IMR-90 (cell line): ENCODE measurements at regions not wholly inside any gene's neighbourhood (a gene's known extent, or its start where the extent isn't known, plus 50 kb on each side); places are given as distances from the start of the nearest gene placed in this dataset.

ENCODE experiments used
- ATAC-seq: fragments of 200-7000 bp; cut with Tn5 transposase; 2 replicates; pipeline ENCODE4 v1.9.1; 2020; ENCODE audit warnings: low read depth, mild to moderate bottlenecking, moderate library complexity
- BruUV-seq: library from RNA; stranded (reverse); fragments of 400-500 nt; replicated peaks from 2 replicates; lab custom pipeline; 2021; lab: Mats Ljungman, UMichigan
- CTCF ChIA-PET: fragments of 300-600 bp; formaldehyde crosslinking; extraction: SDS; loops from one replicate; lab custom pipeline; 2021; ENCODE audit warnings: antibody characterized with exemption; lab: Yijun Ruan, JAX
- POLR2A ChIA-PET: fragments of 300-600 bp; sonication (Branson Sonifier 250); formaldehyde crosslinking; loops from one replicate; lab custom pipeline; 2022; ENCODE audit warnings: antibody characterized with exemption; ENCODE audit not compliant: unreplicated experiment; lab: Charles Lee
- DNase-seq: peaks from one replicate; pipeline ENCODE4 v3.0.0; 2013
- H2AFZ ChIP-seq: replicated peaks from 2 replicates; pipeline ENCODE3; 2013; ENCODE audit warnings: low read length, mild to moderate bottlenecking; ENCODE audit not compliant: poor library complexity
- H2AK5ac ChIP-seq: 2 replicates; pipeline ENCODE4 v1.6.1; 2013; ENCODE audit warnings: low read depth, low read length, inconsistent platforms
- H2AK9ac ChIP-seq: replicated peaks from 2 replicates; pipeline ENCODE3; 2013; ENCODE audit warnings: mild to moderate bottlenecking, low read depth, low read length, moderate library complexity; ENCODE audit not compliant: poor library complexity
- H2BK120ac ChIP-seq: 2 replicates; pipeline ENCODE4 v1.6.1; 2013; ENCODE audit warnings: low read depth, low read length, inconsistent platforms
- H2BK15ac ChIP-seq: 3 replicates; pipeline ENCODE4 v1.6.1; 2013; ENCODE audit warnings: low read depth, low read length, inconsistent platforms
- H2BK20ac ChIP-seq: 2 replicates; pipeline ENCODE4 v1.6.1; 2013; ENCODE audit warnings: low read depth, mild to moderate bottlenecking, inconsistent platforms, low read length, moderate library complexity
- H2BK5ac ChIP-seq: 2 replicates; pipeline ENCODE4 v1.6.1; 2013; ENCODE audit warnings: mild to moderate bottlenecking, low read depth, low read length, inconsistent platforms; ENCODE audit not compliant: poor library complexity, severe bottlenecking
- H3K14ac ChIP-seq: replicated peaks from 2 replicates; pipeline ENCODE4 v1.6.1; 2013; ENCODE audit warnings: low read depth, low read length, inconsistent platforms
- H3K18ac ChIP-seq: 2 replicates; pipeline ENCODE4 v1.6.1; 2013; ENCODE audit warnings: low read depth, low read length, control low read depth
- H3K23ac ChIP-seq: 2 replicates; pipeline ENCODE4 v1.6.1; 2013; ENCODE audit warnings: low read depth, low read length, inconsistent platforms
- H3K27ac ChIP-seq: 2 replicates; pipeline ENCODE4 v1.5.1; 2013; ENCODE audit warnings: mild to moderate bottlenecking, control low read depth, low read length; ENCODE audit not compliant: insufficient read depth
- H3K27me3 ChIP-seq: 2 replicates; pipeline ENCODE4 v1.6.1; 2013; ENCODE audit warnings: low read length; ENCODE audit not compliant: control insufficient read depth, insufficient read depth
- H3K36me3 ChIP-seq: 2 replicates; pipeline ENCODE4 v1.6.1; 2013; ENCODE audit warnings: low read length, mixed read lengths; ENCODE audit not compliant: control insufficient read depth, insufficient read depth
- H3K4ac ChIP-seq: 2 replicates; pipeline ENCODE4 v1.6.1; 2013; ENCODE audit warnings: low read depth, low read length, inconsistent platforms
- H3K4me1 ChIP-seq: 2 replicates; pipeline ENCODE4 v1.6.1; 2013; ENCODE audit warnings: low read length, mixed read lengths; ENCODE audit not compliant: control insufficient read depth, insufficient read depth
- H3K4me2 ChIP-seq: 2 replicates; pipeline ENCODE4 v1.6.1; 2013; ENCODE audit warnings: low read depth, mild to moderate bottlenecking, control low read depth, low read length, moderate library complexity
- H3K4me3 ChIP-seq: 2 replicates; pipeline ENCODE4 v1.5.1; 2013; ENCODE audit warnings: low read depth, mild to moderate bottlenecking, control low read depth, low read length, moderate library complexity; ENCODE audit not compliant: insufficient read depth
- H3K56ac ChIP-seq: 2 replicates; pipeline ENCODE4 v1.6.1; 2013; ENCODE audit warnings: low read length, inconsistent platforms; ENCODE audit not compliant: insufficient read depth; ENCODE audit errors: extremely low read depth
- H3K79me1 ChIP-seq, 2 experiments: 2 replicates each; pipeline ENCODE4 v1.6.1; 2013; ENCODE audit warnings: low read length in 2 of 2, inconsistent platforms in 1 of 2, low read depth in 1 of 2
- H3K9ac ChIP-seq: 2 replicates; pipeline ENCODE4 v1.6.1; 2013; ENCODE audit warnings: low read depth, low read length, control low read depth
- H3K9me1 ChIP-seq: 2 replicates; pipeline ENCODE4 v1.6.1; 2013; ENCODE audit warnings: low read length, inconsistent platforms; ENCODE audit not compliant: insufficient read depth
- H3K9me3 ChIP-seq: 2 replicates; pipeline ENCODE4 v1.6.1; 2013; ENCODE audit warnings: low read length; ENCODE audit not compliant: control insufficient read depth, insufficient read depth
- H4K20me1 ChIP-seq: 2 replicates; pipeline ENCODE4 v1.6.1; 2013; ENCODE audit warnings: low read length, inconsistent platforms; ENCODE audit not compliant: insufficient read depth
- H4K5ac ChIP-seq: 2 replicates; pipeline ENCODE4 v1.6.1; 2013; ENCODE audit warnings: mild to moderate bottlenecking, low read depth, low read length, control low read depth
- H4K8ac ChIP-seq, 2 experiments: 2 replicates each; pipeline ENCODE4 v1.6.1; 2013; ENCODE audit warnings: low read depth in 2 of 2, low read length in 2 of 2, control low read depth in 1 of 2, inconsistent platforms in 1 of 2
- H4K91ac ChIP-seq: 2 replicates; pipeline ENCODE4 v1.6.1; 2013; ENCODE audit warnings: low read depth, low read length, inconsistent platforms; ENCODE audit not compliant: insufficient read depth
- BHLHE40 ChIP-seq: fragments of 150-350 bp; IDR thresholded peaks from 2 replicates; pipeline ENCODE4 v1.6.1; 2016; ENCODE audit warnings: mild to moderate bottlenecking, low read depth, low read length
- CEBPB ChIP-seq: IDR thresholded peaks from 2 replicates; pipeline ENCODE4 v1.6.1; 2012; ENCODE audit warnings: low read depth, low read length, improper control_type of control experiment
- CHD1 ChIP-seq: IDR thresholded peaks from 2 replicates; pipeline ENCODE4 v1.6.1; 2012; ENCODE audit warnings: low read depth, low read length, improper control_type of control experiment
- FOS ChIP-seq: fragments of 150-350 bp; IDR thresholded peaks from 2 replicates; pipeline ENCODE4 v1.6.1; 2016; ENCODE audit warnings: low read depth, low read length
- MAFK ChIP-seq: IDR thresholded peaks from 2 replicates; pipeline ENCODE4 v1.6.1; 2012; ENCODE audit warnings: low read depth, low read length, improper control_type of control experiment
- MXI1 ChIP-seq: IDR thresholded peaks from 2 replicates; pipeline ENCODE4 v1.6.1; 2012; ENCODE audit warnings: low read depth, mild to moderate bottlenecking, low read length, moderate library complexity, borderline replicate concordance
- NFE2L2 ChIP-seq: fragments of 150-350 bp; IDR thresholded peaks from 2 replicates; pipeline ENCODE4 v1.6.1; 2016; ENCODE audit warnings: low read depth, mild to moderate bottlenecking, low read length
- POLR2A ChIP-seq: IDR thresholded peaks from 2 replicates; pipeline ENCODE4 v1.6.1; 2012; ENCODE audit warnings: mild to moderate bottlenecking, low read depth, low read length
- RAD21 ChIP-seq: IDR thresholded peaks from 2 replicates; pipeline ENCODE4 v1.6.1; 2012; ENCODE audit warnings: low read length, improper control_type of control experiment
- RCOR1 ChIP-seq: IDR thresholded peaks from 2 replicates; pipeline ENCODE4 v1.6.1; 2012; ENCODE audit warnings: mild to moderate bottlenecking, low read length, improper control_type of control experiment; ENCODE audit not compliant: insufficient replicate concordance
- RFX5 ChIP-seq: IDR thresholded peaks from 2 replicates; pipeline ENCODE4 v1.8.0; 2012; ENCODE audit warnings: low read depth, mild to moderate bottlenecking, low read length, moderate library complexity
- SMC3 ChIP-seq: fragments of 150-350 bp; IDR thresholded peaks from 2 replicates; pipeline ENCODE4 v1.6.1; 2016; ENCODE audit warnings: low read depth, mild to moderate bottlenecking, antibody characterized with exemption, low read length, moderate library complexity
- USF2 ChIP-seq: fragments of 150-350 bp; IDR thresholded peaks from 2 replicates; pipeline ENCODE4 v1.6.1; 2017; ENCODE audit warnings: mild to moderate bottlenecking, antibody characterized with exemption, low read length, low read depth
- WGBS, 2 experiments: methylation state at CpG; one replicate each; pipeline versions ENCODE4 v1.1.5 to v1.1.7; 2013; ENCODE audit warnings: missing lambda C conversion rate in 2 of 2; ENCODE audit not compliant: insufficient read length in 1 of 2; ENCODE audit errors: extremely low coverage in 2 of 2; 5-methylcytosine and 5-hydroxymethylcytosine counted together
- dilution Hi-C: fragments of 300-500 bp; cut with HindIII; formaldehyde crosslinking; loops from one replicate; pipeline ENCODE4 v1.14.3; 2018; ENCODE audit warnings: low sequenced_read_pairs; ENCODE audit not compliant: unreplicated experiment
- in situ Hi-C: fragments of 300-500 bp; cut with MboI; formaldehyde crosslinking; loops from 3 replicates; pipeline ENCODE4 v1.14.3; 2019; ENCODE audit warnings: low sequenced_read_pairs, inconsistent platforms, mixed read lengths
- intact Hi-C: fragments of 100-400 bp; cut with micrococcal nuclease; formaldehyde crosslinking; loops from 2 replicates; pipeline ENCODE4 v1.10.0; 2022
- TF ChIP-seq, protein P1 (sequence below): conservative IDR thresholded peaks from 2 replicates; pipeline ENCODE4 v1.5.1; 2012; ENCODE audit warnings: mild to moderate bottlenecking, low read depth, low read length, improper control_type of control experiment

DNA sequence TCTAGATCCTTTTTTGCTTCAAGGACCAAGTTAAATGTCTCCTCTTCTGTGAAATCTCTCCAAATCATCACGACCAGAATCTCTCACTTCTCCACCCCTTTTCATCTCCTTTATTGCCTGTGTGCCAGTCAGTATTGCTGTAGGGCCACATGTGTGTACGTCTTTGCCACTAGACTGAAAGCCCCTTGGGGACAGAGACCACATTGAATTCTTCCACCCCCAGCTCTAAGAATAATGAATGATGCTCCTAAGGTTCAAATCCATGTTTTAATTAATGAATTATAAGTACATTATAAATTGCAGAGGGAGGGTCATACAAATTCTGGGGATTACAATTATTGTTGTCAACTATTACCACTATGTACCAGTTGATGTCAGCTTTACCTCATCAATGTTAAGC is 343.8 kb downstream of the USP25 start:
- Histone ChIP-seq H2AK5ac (peak overlapping the region; percentile 9; the same call in 1 of the 2 replicates), H3K18ac (0 out of 2 replicates have a peak overlapping the region, but pooled peaks have one; percentile 36), H3K9me3 (no peaks in the 10 kb centered on the region), H3K9me1 (no peaks in the 10 kb centered on the region), H3K23ac (no peak overlapping the region), H3K27me3 (no peaks in the 10 kb centered on the region), H3K4me2 (no peak overlapping the region), H3K27ac (no peak overlapping the region), H2AFZ (no peak overlapping the region), H4K91ac (no peak overlapping the region), H3K4me1 (peaks cover 6% of the 10 kb centered on the region), H3K36me3 (no peaks in the 10 kb centered on the region), H3K4me3 (no peak overlapping the region), H4K20me1 (no peaks in the 10 kb centered on the region), H4K5ac (peak overlapping the region; percentile 68; the same call in 1 of the 2 replicates), H3K56ac (no peak overlapping the region), H2BK15ac (no peak overlapping the region), H3K79me1 (no peaks in the 10 kb centered on the region), H3K14ac (no peak overlapping the region), H4K8ac (no peak overlapping the region), H2BK20ac (no peak overlapping the region), H3K4ac (peak overlapping the region; percentile 4; the same call in 1 of the 2 replicates), H2BK120ac (no peak overlapping the region), H2BK5ac (no peak overlapping the region), H3K9ac (no peak overlapping the region), H2AK9ac (no peak overlapping the region)
- TF ChIP-seq CEBPB (no peak), RFX5 (no peak), MAFK (no peak), NFE2L2 (no peak), POLR2A (no peak), SMC3 (no peak), FOS (no peak), RCOR1 (no peak), BHLHE40 (no peak), CHD1 (no peak), MXI1 (no peak), USF2 (no peak), RAD21 (no peak)
- TF ChIP-seq, protein P1, sequence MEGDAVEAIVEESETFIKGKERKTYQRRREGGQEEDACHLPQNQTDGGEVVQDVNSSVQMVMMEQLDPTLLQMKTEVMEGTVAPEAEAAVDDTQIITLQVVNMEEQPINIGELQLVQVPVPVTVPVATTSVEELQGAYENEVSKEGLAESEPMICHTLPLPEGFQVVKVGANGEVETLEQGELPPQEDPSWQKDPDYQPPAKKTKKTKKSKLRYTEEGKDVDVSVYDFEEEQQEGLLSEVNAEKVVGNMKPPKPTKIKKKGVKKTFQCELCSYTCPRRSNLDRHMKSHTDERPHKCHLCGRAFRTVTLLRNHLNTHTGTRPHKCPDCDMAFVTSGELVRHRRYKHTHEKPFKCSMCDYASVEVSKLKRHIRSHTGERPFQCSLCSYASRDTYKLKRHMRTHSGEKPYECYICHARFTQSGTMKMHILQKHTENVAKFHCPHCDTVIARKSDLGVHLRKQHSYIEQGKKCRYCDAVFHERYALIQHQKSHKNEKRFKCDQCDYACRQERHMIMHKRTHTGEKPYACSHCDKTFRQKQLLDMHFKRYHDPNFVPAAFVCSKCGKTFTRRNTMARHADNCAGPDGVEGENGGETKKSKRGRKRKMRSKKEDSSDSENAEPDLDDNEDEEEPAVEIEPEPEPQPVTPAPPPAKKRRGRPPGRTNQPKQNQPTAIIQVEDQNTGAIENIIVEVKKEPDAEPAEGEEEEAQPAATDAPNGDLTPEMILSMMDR, result no peak
- no TSS peak for BruUV-seq
- intact Hi-C loops (no loop called here), dilution Hi-C loops (no loop called here), in situ Hi-C loops (no loop called here)
- CTCF ChIA-PET, result no interaction called here
- no CpG with 5 or more reads among the region's 2 CpGs for WGBS, 2 experiments
- no peak for DNase-seq
- POLR2A ChIA-PET, result no interaction called here
- ATAC-seq, result no peak
